Fibroblast of mammary gland (primary cell): ENCODE measurements at regions not wholly inside any gene's neighbourhood (a gene's known extent, or its start where the extent isn't known, plus 50 kb on each side); places are given as distances from the start of the nearest gene placed in this dataset.

Experiments
- DNase-seq: peaks from one replicate; pipeline ENCODE4 v3.0.0-alpha.2; 2010; ENCODE audit warnings: low read depth
- H3K4me3 ChIP-seq: 2 replicates; pipeline ENCODE4 v1.5.1; 2011; ENCODE audit warnings: low read depth, mild to moderate bottlenecking, low read length, moderate library complexity; ENCODE audit not compliant: control insufficient read depth
- TF ChIP-seq, protein P1 (sequence below): conservative IDR thresholded peaks from 2 replicates; pipeline ENCODE4 v1.5.1; 2011; ENCODE audit warnings: low read depth, low read length, inconsistent platforms; ENCODE audit not compliant: control insufficient read depth, insufficient read depth

DNA sequence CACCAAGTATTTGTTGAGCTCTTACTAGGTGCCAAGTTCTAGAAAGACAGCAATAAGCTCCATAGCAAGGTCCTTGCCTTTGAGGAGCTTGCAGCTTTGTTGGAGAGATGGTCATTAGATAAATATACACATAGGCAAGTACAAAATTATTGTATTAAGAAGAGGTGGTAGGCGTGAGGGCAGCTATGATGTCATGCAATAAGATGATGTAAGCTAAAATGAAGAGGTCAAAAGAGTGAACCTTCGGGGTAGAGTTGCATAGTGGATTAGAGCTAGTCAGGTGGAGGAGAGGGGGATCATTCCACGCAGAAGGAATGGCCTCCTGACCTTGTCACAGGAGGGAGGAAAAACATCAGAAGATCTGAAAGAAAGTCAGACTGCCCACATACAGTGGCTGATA is 141.9 kb upstream of the PCSK2 start:
- H3K4me3 ChIP-seq = no peak overlapping the region
- TF ChIP-seq, protein P1, sequence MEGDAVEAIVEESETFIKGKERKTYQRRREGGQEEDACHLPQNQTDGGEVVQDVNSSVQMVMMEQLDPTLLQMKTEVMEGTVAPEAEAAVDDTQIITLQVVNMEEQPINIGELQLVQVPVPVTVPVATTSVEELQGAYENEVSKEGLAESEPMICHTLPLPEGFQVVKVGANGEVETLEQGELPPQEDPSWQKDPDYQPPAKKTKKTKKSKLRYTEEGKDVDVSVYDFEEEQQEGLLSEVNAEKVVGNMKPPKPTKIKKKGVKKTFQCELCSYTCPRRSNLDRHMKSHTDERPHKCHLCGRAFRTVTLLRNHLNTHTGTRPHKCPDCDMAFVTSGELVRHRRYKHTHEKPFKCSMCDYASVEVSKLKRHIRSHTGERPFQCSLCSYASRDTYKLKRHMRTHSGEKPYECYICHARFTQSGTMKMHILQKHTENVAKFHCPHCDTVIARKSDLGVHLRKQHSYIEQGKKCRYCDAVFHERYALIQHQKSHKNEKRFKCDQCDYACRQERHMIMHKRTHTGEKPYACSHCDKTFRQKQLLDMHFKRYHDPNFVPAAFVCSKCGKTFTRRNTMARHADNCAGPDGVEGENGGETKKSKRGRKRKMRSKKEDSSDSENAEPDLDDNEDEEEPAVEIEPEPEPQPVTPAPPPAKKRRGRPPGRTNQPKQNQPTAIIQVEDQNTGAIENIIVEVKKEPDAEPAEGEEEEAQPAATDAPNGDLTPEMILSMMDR = no peak
- DNase-seq = no peak

DNA sequence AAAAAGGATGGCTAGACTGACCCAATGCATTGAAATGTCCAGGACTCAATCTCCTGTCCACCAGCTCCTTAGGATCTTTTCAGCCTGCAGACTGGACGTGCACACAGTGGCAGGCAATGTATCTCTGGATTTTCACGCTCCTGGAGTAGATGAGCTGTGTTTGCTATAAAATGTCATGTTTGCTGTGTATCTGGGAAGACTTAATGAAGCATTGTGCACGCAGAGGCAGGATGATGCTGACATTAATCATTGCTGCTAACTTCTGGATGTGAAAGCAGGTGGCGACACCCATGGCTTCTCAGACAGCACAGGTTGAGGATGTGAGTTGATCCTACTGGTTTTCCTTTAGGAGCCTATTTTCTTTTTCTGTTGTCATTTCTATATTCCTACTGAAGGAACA is 133.1 kb upstream of the PCSK2 start:
- TF ChIP-seq, protein P1 = no peak
- no peak for DNase-seq
- no peak overlapping the region for H3K4me3 ChIP-seq

DNA sequence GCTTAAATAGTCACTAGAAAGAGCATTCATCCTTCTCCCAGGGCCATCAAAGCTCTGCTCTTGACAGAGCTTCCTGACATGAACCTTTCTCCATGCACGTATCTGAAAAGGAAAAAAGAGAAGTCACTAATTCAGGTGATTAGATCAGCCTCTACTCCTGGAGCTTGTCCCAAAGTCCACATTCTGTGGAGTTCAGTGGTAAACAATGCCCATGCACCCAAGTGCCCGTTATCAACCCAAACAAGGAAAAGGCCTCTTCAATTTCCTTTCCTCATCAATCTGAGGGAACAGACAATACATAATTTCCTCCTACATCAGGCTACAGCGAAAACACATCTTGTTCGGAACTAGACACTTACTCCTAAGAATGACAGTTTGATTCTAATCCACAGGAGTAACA is 129.2 kb upstream of the PCSK2 start:
- no peak for DNase-seq
- TF ChIP-seq, protein P1 = no peak
- H3K4me3 ChIP-seq = no peak overlapping the region

DNA sequence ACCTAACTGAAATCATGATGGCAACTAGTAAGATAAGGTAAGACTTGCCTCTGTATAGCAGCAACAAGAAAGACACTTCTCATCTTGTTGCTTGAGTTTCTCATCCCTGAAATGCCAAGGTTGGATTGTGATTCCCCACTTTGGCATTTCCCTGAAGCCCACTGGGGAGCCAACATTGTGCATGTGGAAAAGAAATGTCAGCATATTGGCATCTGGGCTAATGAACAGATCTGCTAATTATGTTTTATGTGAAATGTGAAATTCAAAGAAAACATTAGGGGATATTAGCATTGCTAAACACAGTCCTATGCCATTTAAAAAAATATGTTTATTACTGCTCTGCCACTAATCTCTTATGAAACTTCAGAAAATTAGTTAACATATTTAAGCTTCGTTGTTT is 126.3 kb upstream of the PCSK2 start:
- TF ChIP-seq, protein P1 = no peak
- no peak overlapping the region for H3K4me3 ChIP-seq
- no peak for DNase-seq

DNA sequence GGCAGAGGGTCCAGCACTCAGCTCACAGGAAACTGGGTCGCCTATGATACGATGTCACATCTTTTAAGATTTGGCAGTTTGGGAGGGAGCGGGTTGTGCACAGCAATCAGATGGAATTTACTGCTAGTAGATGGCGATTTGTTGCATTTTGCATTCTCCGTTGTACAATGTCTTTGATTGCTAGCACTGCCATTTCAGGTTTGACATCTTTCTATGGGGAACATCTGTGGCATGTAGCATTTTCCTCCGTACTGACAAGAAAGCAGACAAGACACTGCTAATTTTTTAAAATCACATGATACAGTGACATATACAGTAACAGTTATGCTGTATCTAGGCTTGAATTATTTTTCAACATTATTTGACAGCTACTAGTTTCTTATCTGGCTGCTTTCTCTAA is 119.7 kb upstream of the PCSK2 start:
- H3K4me3 ChIP-seq = no peak overlapping the region
- TF ChIP-seq, protein P1 = no peak
- no peak for DNase-seq

DNA sequence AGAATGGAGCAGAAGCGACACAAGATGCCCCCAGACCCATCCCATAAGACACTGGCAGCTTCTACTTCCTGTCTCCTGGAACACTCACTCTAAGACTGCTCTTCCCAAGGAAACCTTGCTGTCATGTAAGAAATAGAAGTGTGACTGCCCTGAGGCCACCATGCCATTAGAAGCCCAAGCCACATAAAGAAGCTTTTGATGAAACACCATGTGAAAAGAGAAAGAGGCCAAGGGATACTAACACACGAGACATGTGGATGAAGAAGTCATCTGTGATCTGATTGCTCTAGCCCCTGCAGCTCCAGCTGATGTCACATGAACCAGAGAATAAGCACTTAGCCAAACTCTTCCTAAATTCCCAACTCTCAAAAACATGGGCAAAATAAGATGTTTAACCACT is 117.9 kb upstream of the PCSK2 start:
- H3K4me3 ChIP-seq = no peak overlapping the region
- DNase-seq = no peak
- TF ChIP-seq, protein P1 = no peak

DNA sequence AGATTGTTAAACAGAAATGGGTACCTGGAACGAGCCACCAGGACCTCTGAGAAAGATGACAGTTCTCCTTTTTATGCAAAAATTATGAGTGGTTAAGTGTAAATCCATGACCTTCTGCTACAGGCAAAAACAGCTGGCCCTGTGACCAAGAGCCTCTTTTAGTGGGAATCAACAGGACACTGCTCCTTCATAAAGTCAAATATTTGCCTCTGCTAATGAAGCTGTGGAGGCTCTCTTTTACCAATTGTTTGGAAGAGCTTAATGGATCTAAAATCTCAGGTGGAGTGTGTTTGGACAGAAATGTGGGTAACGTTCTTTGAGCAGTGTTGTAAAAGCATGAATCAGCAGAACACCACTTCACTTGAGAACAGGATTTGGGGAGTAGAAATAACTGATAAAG is 117.5 kb upstream of the PCSK2 start:
- TF ChIP-seq, protein P1 = no peak
- no peak for DNase-seq
- H3K4me3 ChIP-seq = no peak overlapping the region
